ENCODE measurements at regions not wholly inside any gene's neighbourhood (a gene's known extent, or its start where the extent isn't known, plus 50 kb on each side); places are given as distances from the start of the nearest gene placed in this dataset.

GRCh38 chr12:58433959-58434358, 486.3 kb downstream of the LRIG3 start:
- no peak for DNase-seq

- no peak for DNase-seq
Observed at GRCh38 chr12:58434726-58435125, 485.6 kb downstream of the LRIG3 start.

GRCh38 chr12:58435647-58436046, 484.7 kb downstream of the LRIG3 start:
- no peak for DNase-seq

- no peak for DNase-seq
Observed at GRCh38 chr12:58441483-58441882, 478.8 kb downstream of the LRIG3 start.

GRCh38 chr12:58443273-58443980, 476.9 kb downstream of the LRIG3 start:
- no peak for DNase-seq

- no peak for DNase-seq
Observed at GRCh38 chr12:58443981-58444371, 476.3 kb downstream of the LRIG3 start.

- no peak for DNase-seq
Observed at GRCh38 chr12:58450868-58451482, 469.3 kb downstream of the LRIG3 start.

GRCh38 chr12:58452546-58452945, 467.8 kb downstream of the LRIG3 start:
- DNase-seq = no peak

GRCh38 chr12:58453306-58453705, 467.0 kb downstream of the LRIG3 start:
- no peak for DNase-seq

- no peak for DNase-seq
Observed at GRCh38 chr12:58455136-58455535, 465.2 kb downstream of the LRIG3 start.

GRCh38 chr12:58458102-58458501, 462.2 kb downstream of the LRIG3 start:
- DNase-seq = no peak

- DNase-seq = no peak
Observed at GRCh38 chr12:58459191-58459590, 461.1 kb downstream of the LRIG3 start.

- no peak for DNase-seq
Observed at GRCh38 chr12:58463051-58463450, 457.3 kb downstream of the LRIG3 start.

- DNase-seq = no peak
Observed at GRCh38 chr12:58465418-58465817, 454.9 kb downstream of the LRIG3 start.

GRCh38 chr12:58470266-58471010, 449.9 kb downstream of the LRIG3 start:
- DNase-seq = no peak

- no peak for DNase-seq
Observed at GRCh38 chr12:58479401-58479800, 440.9 kb downstream of the LRIG3 start.

GRCh38 chr12:58481811-58482210, 438.5 kb downstream of the LRIG3 start:
- no peak for DNase-seq

GRCh38 chr12:58487255-58487654, 433.0 kb downstream of the LRIG3 start:
- no peak for DNase-seq

- no peak for DNase-seq
Observed at GRCh38 chr12:58487678-58488161, 432.6 kb downstream of the LRIG3 start.

- no peak for DNase-seq
Observed at GRCh38 chr12:58489394-58489793, 430.9 kb downstream of the LRIG3 start.

- DNase-seq = no peak
Observed at GRCh38 chr12:58491306-58491705, 429.0 kb downstream of the LRIG3 start.

- no peak for DNase-seq
Observed at GRCh38 chr12:58496411-58497190, 423.7 kb downstream of the LRIG3 start.

GRCh38 chr12:58500399-58500798, 419.9 kb downstream of the LRIG3 start:
- DNase-seq = no peak
